A673 (cell line): ENCODE measurements at regions not wholly inside any gene's neighbourhood (a gene's known extent, or its start where the extent isn't known, plus 50 kb on each side); places are given as distances from the start of the nearest gene placed in this dataset.

Source experiments
- CTCF ChIP-seq: fragments of 300-800, 200-600 bp; sonication (generic); conservative IDR thresholded peaks from 2 replicates; pipeline ENCODE4 v1.5.1; 2017; ENCODE audit warnings: low read depth, mild to moderate bottlenecking, antibody characterized with exemption, low read length, moderate library complexity, mixed read lengths
- EZH2 ChIP-seq: fragments of 200-600 bp; sonication (generic); IDR thresholded peaks from 2 replicates; pipeline ENCODE4 v1.6.1; 2017; ENCODE audit warnings: borderline replicate concordance, low read depth, mild to moderate bottlenecking, mixed read lengths, antibody characterized with exemption, low read length; ENCODE audit not compliant: poor library complexity, severe bottlenecking

GRCh38 chr3:184491867-184492615, 69.5 kb upstream of the EPHB3 start:
- peak; percentile 91 for TF ChIP-seq EZH2
- TF ChIP-seq CTCF: no peak
